ENCODE measurements at regions not wholly inside any gene's neighbourhood (a gene's known extent, or its start where the extent isn't known, plus 50 kb on each side); places are given as distances from the start of the nearest gene placed in this dataset.

- TF ChIP-seq CTCF (conservative IDR thresholded peaks at IDR 0.05) (no peak), ZFX (IDR thresholded peaks at IDR 0.05) (no peak)
These were observed 200.3 kb downstream of the EDN1 start for GRCh38 chr6:12490351-12490903.

Measured in C4-2B (cell line).